ENCODE measurements at regions not wholly inside any gene's neighbourhood (a gene's known extent, or its start where the extent isn't known, plus 50 kb on each side); places are given as distances from the start of the nearest gene placed in this dataset.

DNA sequence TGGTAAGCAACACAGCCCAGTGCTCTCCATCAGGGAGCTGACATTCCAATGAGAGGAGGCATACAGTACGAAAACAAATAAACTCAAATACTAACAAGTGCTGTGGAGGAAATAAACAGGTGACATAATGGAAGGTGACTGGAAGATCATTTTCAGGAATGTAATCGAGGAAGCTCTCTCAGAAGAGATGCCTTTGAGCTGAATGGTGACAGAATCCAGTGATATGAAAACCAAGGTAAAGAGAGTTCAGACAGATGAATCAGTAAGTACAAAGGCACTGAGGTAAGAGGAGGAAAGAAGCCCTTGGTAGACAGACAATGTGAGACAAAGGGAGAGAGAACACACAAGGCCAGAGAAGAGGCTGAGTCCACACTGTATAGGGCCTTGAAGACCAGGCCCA is 252.1 kb downstream of the LRATD1 start:
- Histone ChIP-seq H2AK5ac (ENCODE audit: low read depth, low read length) (no peak overlapping the region), H3K9me3 (ENCODE audit: insufficient read depth in 2 of 2, low read depth in 1 of 2, low read length in 1 of 2) (no peaks in the 10 kb centered on the region), H3K4me2 (ENCODE audit: insufficient read depth in 1 of 2, low read depth in 2 of 2, low read length in 2 of 2) (no peak overlapping the region), H4K5ac (ENCODE audit: insufficient read length, low read depth, low read length) (no peak overlapping the region), H3K56ac (replicated peaks; ENCODE audit: insufficient read length, low read depth, low read length) (no peak overlapping the region), H3K23ac (ENCODE audit: insufficient read length) (no peak overlapping the region), H2AFZ (ENCODE audit: low read length) (no peak overlapping the region), H4K20me1 (replicated peaks in 1 of 2; ENCODE audit: control insufficient read depth in 1 of 2, insufficient read depth in 2 of 2, low read length in 2 of 2) (no peaks in the 10 kb centered on the region), H2BK15ac (ENCODE audit: low read length) (no peak overlapping the region), H3K4me1 (replicated peaks in 1 of 4; ENCODE audit: control insufficient read depth in 3 of 4, insufficient read depth in 4 of 4, low read length in 3 of 4) (no peaks in the 10 kb centered on the region), H3K27ac (ENCODE audit: low read depth, low read length) (no peak overlapping the region), H2BK5ac (ENCODE audit: low read depth, low read length) (no peak overlapping the region), H2BK120ac (replicated peaks; ENCODE audit: low read depth, low read length) (no peak overlapping the region), H3K14ac (ENCODE audit: insufficient read length) (no peak overlapping the region), H4K8ac (ENCODE audit: extremely low read depth, insufficient read depth, low read length) (no peak overlapping the region), H3K27me3 (replicated peaks in 1 of 4; ENCODE audit: control insufficient read depth in 3 of 4, extremely low read depth in 1 of 4, insufficient read depth in 3 of 4, low read length in 3 of 4) (no peaks in the 10 kb centered on the region), H3K4me3 (ENCODE audit: extremely low read depth in 1 of 4, insufficient read depth in 2 of 4, low read depth in 3 of 4, low read length in 4 of 4) (no peak overlapping the region), H4K91ac (replicated peaks; ENCODE audit: insufficient read length, low read length) (no peak overlapping the region), H3K18ac (ENCODE audit: extremely low read depth, low read length) (no peak overlapping the region), H2BK20ac (ENCODE audit: low read length) (no peak overlapping the region), H3K23me2 (ENCODE audit: low read depth, low read length) (no peaks in the 10 kb centered on the region), H3K36me3 (ENCODE audit: control insufficient read depth in 2 of 4, insufficient read depth in 4 of 4, low read length in 3 of 4) (no peaks in the 10 kb centered on the region), H3K4ac (replicated peaks; ENCODE audit: insufficient read length, low read depth, low read length) (no peak overlapping the region), H3K79me1 (ENCODE audit: low read depth, low read length) (no peaks in the 10 kb centered on the region), H2BK12ac (ENCODE audit: low read depth, low read length) (no peak overlapping the region), H3K9ac (replicated peaks in 1 of 4; ENCODE audit: extremely low read depth in 1 of 4, low read depth in 3 of 4, low read length in 3 of 4) (no peak overlapping the region), H3K79me2 (ENCODE audit: control insufficient read depth in 1 of 2, insufficient read depth in 2 of 2, low read length in 2 of 2) (no peaks in the 10 kb centered on the region)
- ChIA-PET CTCF (ENCODE audit: partially characterized antibody) (interaction anchor here (0.9 to 1.5 kb wide), 2 partner anchors 19 to 298 kb away, joined by 3 to 4 read pairs; no protein-coding TSS in a partner anchor), POLR2A (ENCODE audit: partially characterized antibody) (no interaction called here)
- TF ChIP-seq RXRA (IDR thresholded peaks at IDR 0.05; ENCODE audit: insufficient read depth, low read depth, low read length) (no peak), JUN (IDR thresholded peaks at IDR 0.05; ENCODE audit: low read depth, low read length) (no peak), EGR1 (IDR thresholded peaks at IDR 0.05; ENCODE audit: borderline replicate concordance, low read depth, low read length) (no peak), BCL11A (IDR thresholded peaks at IDR 0.05; ENCODE audit: low read depth in 2 of 2, low read length in 2 of 2) (no peak), BACH1 (IDR thresholded peaks at IDR 0.05; ENCODE audit: low read length) (no peak), SIRT6 (IDR thresholded peaks at IDR 0.05; ENCODE audit: low read length) (no peak), YY1 (IDR thresholded peaks at IDR 0.05; ENCODE audit: low read depth, low read length) (no peak), SP2 (IDR thresholded peaks at IDR 0.05; ENCODE audit: low read length) (no peak), ZNF274 (IDR thresholded peaks at IDR 0.05; ENCODE audit: borderline replicate concordance, extremely low read depth, low read length) (no peak), MAFK (IDR thresholded peaks at IDR 0.05; ENCODE audit: low read depth, low read length) (no peak)
- TF ChIP-seq, protein P1, sequence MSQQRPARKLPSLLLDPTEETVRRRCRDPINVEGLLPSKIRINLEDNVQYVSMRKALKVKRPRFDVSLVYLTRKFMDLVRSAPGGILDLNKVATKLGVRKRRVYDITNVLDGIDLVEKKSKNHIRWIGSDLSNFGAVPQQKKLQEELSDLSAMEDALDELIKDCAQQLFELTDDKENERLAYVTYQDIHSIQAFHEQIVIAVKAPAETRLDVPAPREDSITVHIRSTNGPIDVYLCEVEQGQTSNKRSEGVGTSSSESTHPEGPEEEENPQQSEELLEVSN (IDR thresholded peaks at IDR 0.05) = no peak
- WGBS, 2 experiments (ENCODE audit: extremely low coverage in 1 of 2, insufficient coverage in 1 of 2, insufficient read length in 1 of 2, insufficient replicate concordance in 2 of 2, low coverage in 1 of 2, low lambda C conversion rate in 2 of 2, missing lambda C conversion rate in 1 of 2) = 90% methylated on average over 2 of the region's 2 CpGs; no CpG with 5 or more reads in 1 of the 2 experiments
- DNase-seq (ENCODE audit: low read depth in 1 of 2, low spot score in 2 of 2) = no peak
- FAIRE-seq = no peak
